GM23338 (cell line): ENCODE measurements at regions not wholly inside any gene's neighbourhood (a gene's known extent, or its start where the extent isn't known, plus 50 kb on each side); places are given as distances from the start of the nearest gene placed in this dataset.

Experiments used
- ATAC-seq: fragments of 200-7000 bp; cut with Tn5 transposase; 3 replicates; pipeline ENCODE4 v1.9.1; 2020
- DNase-seq: peaks from one replicate; pipeline ENCODE4 v3.0.0-alpha.2; 2015; ENCODE audit warnings: low spot score
- H2AFZ ChIP-seq: fragments of 200-600 bp; sonication (generic); 2 replicates; pipeline ENCODE4 v1.8.0; 2016; ENCODE audit warnings: antibody characterized with exemption, mild to moderate bottlenecking, moderate library complexity
- H3F3A ChIP-seq: fragments of 200-600 bp; sonication (generic); replicated peaks from 2 replicates; pipeline ENCODE4 v1.8.0; 2017; ENCODE audit warnings: antibody characterized with exemption, mixed run types, low read depth
- H3K27ac ChIP-seq: fragments of 200-600 bp; sonication (generic); 2 replicates; pipeline ENCODE4 v1.6.1; 2016; ENCODE audit warnings: low read depth
- H3K27me3 ChIP-seq: fragments of 200-600 bp; sonication (generic); 2 replicates; pipeline ENCODE4 v1.8.0; 2016; ENCODE audit warnings: mild to moderate bottlenecking, mixed run types, moderate library complexity; ENCODE audit not compliant: insufficient read depth
- H3K36me3 ChIP-seq: fragments of 200-600 bp; sonication (generic); 2 replicates; pipeline ENCODE4 v1.8.0; 2016; ENCODE audit warnings: mild to moderate bottlenecking; ENCODE audit not compliant: insufficient read depth
- H3K4me1 ChIP-seq: fragments of 200-600 bp; sonication (generic); 2 replicates; pipeline ENCODE4 v1.8.0; 2016; ENCODE audit warnings: mild to moderate bottlenecking, moderate library complexity; ENCODE audit not compliant: insufficient read depth
- H3K4me2 ChIP-seq: fragments of 200-600 bp; sonication (generic); 2 replicates; pipeline ENCODE4 v1.7.1; 2017; ENCODE audit warnings: mixed run types
- H3K4me3 ChIP-seq: fragments of 200-600 bp; sonication (generic); 2 replicates; pipeline ENCODE4 v1.6.1; 2016; ENCODE audit warnings: mixed run types
- H3K79me2 ChIP-seq: fragments of 200-600 bp; sonication (generic); replicated peaks from 2 replicates; pipeline ENCODE4 v1.8.0; 2017; ENCODE audit warnings: mild to moderate bottlenecking; ENCODE audit not compliant: insufficient read depth
- H3K9me2 ChIP-seq: fragments of 200-600 bp; sonication (generic); 2 replicates; pipeline ENCODE4 v1.8.0; 2017; ENCODE audit not compliant: insufficient read depth
- H4K20me1 ChIP-seq: fragments of 200-600 bp; sonication (generic); replicated peaks from 2 replicates; pipeline ENCODE4 v1.8.0; 2017; ENCODE audit warnings: mild to moderate bottlenecking; ENCODE audit not compliant: insufficient read depth
- H3K27ac Mint-ChIP-seq: 2 replicates; pipeline ENCODE4 v1.8.0; 2020; ENCODE audit warnings: inconsistent platforms, mild to moderate bottlenecking, moderate library complexity, mixed read lengths
- H3K27me3 Mint-ChIP-seq: 3 replicates; pipeline ENCODE4 v1.8.0; 2022; ENCODE audit warnings: low read depth, mild to moderate bottlenecking, moderate library complexity, mixed read lengths, inconsistent platforms; ENCODE audit not compliant: insufficient read depth, poor library complexity
- H3K36me3 Mint-ChIP-seq: 3 replicates; pipeline ENCODE4 v1.8.0; 2021; ENCODE audit warnings: low read depth, mild to moderate bottlenecking, inconsistent platforms, moderate library complexity, mixed read lengths
- H3K4me1 Mint-ChIP-seq: 3 replicates; pipeline ENCODE4 v1.8.0; 2020; ENCODE audit warnings: mild to moderate bottlenecking, inconsistent platforms, mixed read lengths
- H3K4me3 Mint-ChIP-seq: 3 replicates; pipeline ENCODE4 v1.8.0; 2021; ENCODE audit warnings: moderate library complexity, mild to moderate bottlenecking, inconsistent platforms, mixed read lengths
- H3K9me3 Mint-ChIP-seq: 3 replicates; pipeline ENCODE4 v1.8.0; 2020; ENCODE audit warnings: moderate library complexity, mild to moderate bottlenecking, inconsistent platforms, mixed read lengths
- CREB1 ChIP-seq: fragments of 250-450 bp; sonication (Bioruptor Pico); IDR thresholded peaks from 2 replicates; pipeline ENCODE4 v1.5.0; 2020; ENCODE audit warnings: low read depth, mild to moderate bottlenecking, moderate library complexity
- CTCF ChIP-seq, 2 experiments: fragments of 200-600 bp in 1 of 2; sonication (generic) in 1 of 2; conservative IDR thresholded peaks; 2 replicates each; pipeline versions ENCODE4 v1.5.1 to v1.6.1; 2016 to 2017; ENCODE audit warnings: antibody characterized with exemption in 2 of 2, low read depth in 2 of 2, mild to moderate bottlenecking in 2 of 2, moderate library complexity in 1 of 2
- EZH2 ChIP-seq: fragments of 200-600 bp; sonication (generic); IDR thresholded peaks from one replicate; pipeline ENCODE4 v1.8.0; 2017; ENCODE audit warnings: antibody characterized with exemption, mild to moderate bottlenecking, low read depth; ENCODE audit not compliant: unreplicated experiment
- EZH2phosphoT487 ChIP-seq: fragments of 200-600 bp; sonication (generic); IDR thresholded peaks from one replicate; pipeline ENCODE4 v1.8.1; 2018; ENCODE audit warnings: antibody characterized with exemption; ENCODE audit not compliant: unreplicated experiment
- JUNB ChIP-seq: IDR thresholded peaks from one replicate; pipeline ENCODE4 v1.6.1; 2016; ENCODE audit warnings: antibody characterized with exemption; ENCODE audit not compliant: unreplicated experiment
- POLR2AphosphoS5 ChIP-seq: IDR thresholded peaks from 2 replicates; pipeline ENCODE4 v1.6.1; 2016; ENCODE audit warnings: antibody characterized with exemption, low read depth
- STAT1 ChIP-seq: IDR thresholded peaks from one replicate; pipeline ENCODE4 v1.6.1; 2016; ENCODE audit warnings: antibody characterized with exemption; ENCODE audit not compliant: unreplicated experiment
- ZNF114 ChIP-seq: fragments of 250-450 bp; sonication (Bioruptor Pico); IDR thresholded peaks from 2 replicates; pipeline ENCODE4 v1.5.0; 2020; ENCODE audit warnings: mild to moderate bottlenecking, moderate library complexity
- ZNF331 ChIP-seq: fragments of 250-450 bp; sonication (Bioruptor Pico); IDR thresholded peaks from 2 replicates; pipeline ENCODE4 v1.5.0; 2020; ENCODE audit warnings: low read depth, mild to moderate bottlenecking, moderate library complexity
- ZNF462 ChIP-seq: fragments of 250-450 bp; sonication (Bioruptor Pico); IDR thresholded peaks from 2 replicates; pipeline ENCODE4 v1.5.0; 2020; ENCODE audit warnings: mild to moderate bottlenecking, moderate library complexity
- TF ChIP-seq, protein P1 (sequence below): IDR thresholded peaks from one replicate; pipeline ENCODE4 v1.6.1; 2018; ENCODE audit warnings: antibody characterized with exemption; ENCODE audit not compliant: unreplicated experiment

DNA sequence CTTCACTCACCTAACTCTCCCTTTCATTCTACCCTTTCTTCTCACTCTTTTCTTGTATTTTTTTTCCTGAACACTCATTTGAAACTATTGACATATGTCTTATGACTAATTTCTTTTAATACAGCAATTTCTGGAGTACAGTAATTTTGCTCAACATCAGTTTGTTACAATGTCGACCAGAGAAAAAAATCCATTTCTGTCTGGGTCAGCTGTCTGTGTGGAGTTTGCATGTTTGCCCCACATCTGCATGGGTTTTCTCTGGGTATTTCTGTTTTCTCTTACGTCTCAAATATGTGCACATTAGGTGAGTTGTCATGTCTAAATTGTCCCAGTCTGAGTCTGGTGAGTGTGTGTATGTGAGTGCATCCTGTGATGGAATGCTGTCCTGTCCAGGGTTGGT is 294.8 kb downstream of the HS3ST1 start:
- H3K4me1 Mint-ChIP-seq, result no peaks in the 10 kb centered on the region; the same call in 2 of the 3 replicates

More for the DNA sequence above, 294.8 kb downstream of the HS3ST1 start:
- Histone ChIP-seq H3K27ac (no peak overlapping the region), H2AFZ (no peak overlapping the region), H3K4me3 (no peak overlapping the region), H3K4me1 (no peaks in the 10 kb centered on the region), H3K79me2 (no peaks in the 10 kb centered on the region), H3K27me3 (no peaks in the 10 kb centered on the region), H4K20me1 (no peaks in the 10 kb centered on the region), H3K4me2 (no peak overlapping the region), H3F3A (no peaks in the 10 kb centered on the region), H3K9me2 (no peaks in the 10 kb centered on the region), H3K36me3 (no peaks in the 10 kb centered on the region)
- TF ChIP-seq EZH2phosphoT487 (no peak), STAT1 (no peak), JUNB (no peak), ZNF462 (CRISPR knock-in tag) (no peak), POLR2AphosphoS5 (no peak), EZH2 (no peak), ZNF331 (no peak), ZNF114 (CRISPR knock-in tag) (no peak), CREB1 (CRISPR knock-in tag) (no peak), CTCF (conservative IDR thresholded peaks at IDR 0.05; ENCODE audit: low read depth in 2 of 2) (no peak)
- TF ChIP-seq, protein P1, sequence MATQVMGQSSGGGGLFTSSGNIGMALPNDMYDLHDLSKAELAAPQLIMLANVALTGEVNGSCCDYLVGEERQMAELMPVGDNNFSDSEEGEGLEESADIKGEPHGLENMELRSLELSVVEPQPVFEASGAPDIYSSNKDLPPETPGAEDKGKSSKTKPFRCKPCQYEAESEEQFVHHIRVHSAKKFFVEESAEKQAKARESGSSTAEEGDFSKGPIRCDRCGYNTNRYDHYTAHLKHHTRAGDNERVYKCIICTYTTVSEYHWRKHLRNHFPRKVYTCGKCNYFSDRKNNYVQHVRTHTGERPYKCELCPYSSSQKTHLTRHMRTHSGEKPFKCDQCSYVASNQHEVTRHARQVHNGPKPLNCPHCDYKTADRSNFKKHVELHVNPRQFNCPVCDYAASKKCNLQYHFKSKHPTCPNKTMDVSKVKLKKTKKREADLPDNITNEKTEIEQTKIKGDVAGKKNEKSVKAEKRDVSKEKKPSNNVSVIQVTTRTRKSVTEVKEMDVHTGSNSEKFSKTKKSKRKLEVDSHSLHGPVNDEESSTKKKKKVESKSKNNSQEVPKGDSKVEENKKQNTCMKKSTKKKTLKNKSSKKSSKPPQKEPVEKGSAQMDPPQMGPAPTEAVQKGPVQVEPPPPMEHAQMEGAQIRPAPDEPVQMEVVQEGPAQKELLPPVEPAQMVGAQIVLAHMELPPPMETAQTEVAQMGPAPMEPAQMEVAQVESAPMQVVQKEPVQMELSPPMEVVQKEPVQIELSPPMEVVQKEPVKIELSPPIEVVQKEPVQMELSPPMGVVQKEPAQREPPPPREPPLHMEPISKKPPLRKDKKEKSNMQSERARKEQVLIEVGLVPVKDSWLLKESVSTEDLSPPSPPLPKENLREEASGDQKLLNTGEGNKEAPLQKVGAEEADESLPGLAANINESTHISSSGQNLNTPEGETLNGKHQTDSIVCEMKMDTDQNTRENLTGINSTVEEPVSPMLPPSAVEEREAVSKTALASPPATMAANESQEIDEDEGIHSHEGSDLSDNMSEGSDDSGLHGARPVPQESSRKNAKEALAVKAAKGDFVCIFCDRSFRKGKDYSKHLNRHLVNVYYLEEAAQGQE, result no peak
- Mint-ChIP-seq H3K27ac (no peak overlapping the region), H3K9me3 (no peaks in the 10 kb centered on the region; the same call in 2 of the 3 replicates), H3K36me3 (no peaks in the 10 kb centered on the region), H3K27me3 (peaks cover 3% of the 10 kb centered on the region), H3K4me3 (no peak overlapping the region)
- no peak for DNase-seq
- ATAC-seq, result no peak
